Naive thymus-derived CD4-positive, alpha-beta T cell (primary cell): ENCODE measurements at regions not wholly inside any gene's neighbourhood (a gene's known extent, or its start where the extent isn't known, plus 50 kb on each side); places are given as distances from the start of the nearest gene placed in this dataset.
"Not testable (repeated sequence)": the region's sequence is repeated elsewhere in the genome, so short reads cannot be mapped to it uniquely, and the experiment has no call there.

ENCODE experiments used
- ATAC-seq: fragments of 150-1000 bp; cut with Tn5 transposase; 2 replicates; pipeline ENCODE4 v1.10.0; 2021; ENCODE audit warnings: mild to moderate bottlenecking, moderate library complexity
- CTCF ChIA-PET: fragments of 350-600 bp; sonication (Branson Sonifier 250); formaldehyde crosslinking; loops from one replicate; lab custom pipeline; 2021; ENCODE audit warnings: antibody characterized with exemption; lab: Charles Lee
- POLR2A ChIA-PET: fragments of 350-600 bp; sonication (Branson Sonifier 250); formaldehyde crosslinking; loops from one replicate; lab custom pipeline; 2021; ENCODE audit warnings: antibody characterized with exemption, inconsistent platforms; lab: Charles Lee
- DNase-seq, 9 donors: peaks; one replicate each; pipeline versions ENCODE4 v3.0.0 to v3.0.0-alpha.2; 2020 to 2022; ENCODE audit warnings: mixed read lengths in 1 of 9
- H3K27ac ChIP-seq: one replicate; pipeline ENCODE4 v1.7.0; 2013; ENCODE audit warnings: mild to moderate bottlenecking, low read depth, low read length, moderate library complexity
- H3K27me3 ChIP-seq, 2 donors: one replicate each; pipeline ENCODE4 v1.7.0; 2013; ENCODE audit warnings: low read length in 2 of 2, mild to moderate bottlenecking in 2 of 2, moderate library complexity in 2 of 2; ENCODE audit not compliant: control insufficient read depth in 2 of 2, insufficient read depth in 2 of 2
- H3K36me3 ChIP-seq, 3 experiments: 1 replicate in 2 of 3; 2 replicates in 1 of 3; pipeline ENCODE4 v1.7.0; 2013; ENCODE audit warnings: low read length in 3 of 3, mild to moderate bottlenecking in 3 of 3, moderate library complexity in 1 of 3; ENCODE audit not compliant: insufficient read depth in 3 of 3, control insufficient read depth in 2 of 3
- H3K4me1 ChIP-seq, 2 donors: one replicate each; pipeline ENCODE4 v1.7.0; 2013; ENCODE audit warnings: low read length in 2 of 2, mild to moderate bottlenecking in 2 of 2, moderate library complexity in 1 of 2; ENCODE audit not compliant: control insufficient read depth in 2 of 2, insufficient read depth in 2 of 2
- H3K4me3 ChIP-seq: 2 replicates; pipeline ENCODE4 v1.7.0; 2013; ENCODE audit warnings: mild to moderate bottlenecking, low read length
- H3K9me3 ChIP-seq, 3 experiments: 1 replicate in 2 of 3; 2 replicates in 1 of 3; pipeline ENCODE4 v1.7.0; 2013; ENCODE audit warnings: low read length in 3 of 3; ENCODE audit not compliant: control insufficient read depth in 2 of 3
- H3K27ac Mint-ChIP-seq, 9 donors: one replicate each; pipeline ENCODE4 v1.8.0; 2020 to 2022; ENCODE audit warnings: mixed read lengths in 9 of 9, mild to moderate bottlenecking in 8 of 9, moderate library complexity in 5 of 9, inconsistent platforms in 2 of 9
- H3K27me3 Mint-ChIP-seq, 5 donors: one replicate each; pipeline ENCODE4 v1.8.0; 2021 to 2022; ENCODE audit warnings: mixed read lengths in 5 of 5, mild to moderate bottlenecking in 1 of 5
- H3K36me3 Mint-ChIP-seq, 5 donors: one replicate each; pipeline ENCODE4 v1.8.0; 2020 to 2022; ENCODE audit warnings: mixed read lengths in 5 of 5, mild to moderate bottlenecking in 3 of 5, inconsistent platforms in 1 of 5
- H3K4me1 Mint-ChIP-seq, 7 donors: one replicate each; pipeline ENCODE4 v1.8.0; 2020 to 2022; ENCODE audit warnings: mixed read lengths in 7 of 7, mild to moderate bottlenecking in 3 of 7, inconsistent platforms in 1 of 7
- H3K4me3 Mint-ChIP-seq, 10 donors: one replicate each; pipeline ENCODE4 v1.8.0; 2020 to 2022; ENCODE audit warnings: mild to moderate bottlenecking in 10 of 10, mixed read lengths in 10 of 10, moderate library complexity in 6 of 10, inconsistent platforms in 2 of 10
- H3K9me3 Mint-ChIP-seq, 11 donors: one replicate each; pipeline ENCODE4 v1.8.0; 2020 to 2022; ENCODE audit warnings: mixed read lengths in 11 of 11, mild to moderate bottlenecking in 4 of 11, inconsistent platforms in 1 of 11, moderate library complexity in 1 of 11
- intact Hi-C, 2 donors: fragments of 100-400 bp; cut with micrococcal nuclease; formaldehyde crosslinking; loops; one replicate each; pipeline ENCODE4 v1.15.1; 2023

- Mint-ChIP-seq H3K36me3 (peaks cover 0 to 5% (median 0%) of the 10 kb centered on the region in 5 donors), H3K27ac (no peak overlapping the region), H3K9me3 (peaks cover 1 to 22% (median 4%) of the 10 kb centered on the region in 11 donors), H3K4me1 (no peaks in the 10 kb centered on the region), H3K27me3 (no peaks in the 10 kb centered on the region), H3K4me3 (no peak overlapping the region)
- ChIA-PET CTCF (no interaction called here), POLR2A (no interaction called here)
- Histone ChIP-seq H3K9me3 (no peaks in the 10 kb centered on the region), H3K27me3 (no peaks in the 10 kb centered on the region), H3K36me3 (no peaks in the 10 kb centered on the region), H3K27ac (no peak overlapping the region), H3K4me3 (no peak overlapping the region), H3K4me1 (no peaks in the 10 kb centered on the region)
- ATAC-seq (no peak), DNase-seq (no peak)
- intact Hi-C loops: no loop called here
These were observed 484.6 kb upstream of the TLE4 start for GRCh38 chr9:79087133-79087532.

DNA sequence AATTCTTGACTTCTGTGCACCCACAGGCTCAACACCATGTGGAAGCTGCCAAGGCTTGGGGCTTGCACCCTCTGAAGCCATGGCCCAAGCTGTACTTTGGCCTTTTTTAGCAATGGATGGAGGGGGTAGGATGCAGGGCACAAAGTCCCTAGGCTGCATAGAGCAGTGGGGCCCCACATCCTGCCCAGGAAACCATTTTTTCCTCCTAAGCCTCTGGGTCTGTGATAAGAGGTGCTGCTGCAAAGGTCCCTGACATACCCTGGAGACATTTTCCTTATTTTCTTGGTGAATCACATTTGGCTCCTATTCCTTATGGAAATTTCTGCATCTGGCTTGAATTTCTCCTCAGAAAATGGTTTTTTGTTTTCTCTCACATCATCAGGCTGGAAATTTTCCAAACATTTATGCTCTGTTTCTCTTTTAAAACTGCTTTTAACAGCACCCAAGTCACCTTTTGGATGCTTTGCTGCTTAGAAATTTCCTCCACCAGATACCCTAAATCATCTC, 482.7 kb upstream of the TLE4 start:
- Histone ChIP-seq H3K9me3 (no peaks in the 10 kb centered on the region), H3K27ac (no peak overlapping the region), H3K4me1 (no peaks in the 10 kb centered on the region), H3K4me3 (no peak overlapping the region), H3K36me3 (no peaks in the 10 kb centered on the region), H3K27me3 (no peaks in the 10 kb centered on the region)
- ATAC-seq: no peak
- Mint-ChIP-seq H3K9me3 (peaks cover 1 to 22% (median 4%) of the 10 kb centered on the region in 11 donors), H3K27ac (no peak overlapping the region), H3K4me3 (no peak overlapping the region), H3K27me3 (no peaks in the 10 kb centered on the region), H3K4me1 (no peaks in the 10 kb centered on the region), H3K36me3 (peaks cover 0 to 5% (median 0%) of the 10 kb centered on the region in 5 donors)
- no peak for DNase-seq
- ChIA-PET CTCF (no interaction called here), POLR2A (no interaction called here)
- intact Hi-C loops: no loop called here

DNA sequence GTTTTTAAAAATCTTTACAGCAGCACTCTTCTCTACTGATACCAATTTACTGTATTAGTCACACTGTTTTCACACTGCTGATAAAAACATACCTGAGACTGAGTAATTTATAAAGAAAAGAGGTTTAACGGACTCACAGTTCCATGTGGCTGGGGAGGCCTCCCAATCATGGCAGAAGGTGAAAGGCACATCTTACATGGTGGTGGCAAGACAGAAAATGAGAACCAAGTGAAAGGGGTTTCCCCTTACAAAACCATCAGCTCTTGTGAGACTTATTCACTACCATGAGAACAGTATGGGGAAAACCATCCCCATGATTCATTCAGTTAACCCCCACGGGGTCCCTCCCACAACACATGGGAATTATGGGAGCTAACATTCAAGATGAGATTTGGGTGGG, 481.9 kb upstream of the TLE4 start:
- H3K36me3 Mint-ChIP-seq, H3K27ac Mint-ChIP-seq, H3K4me1 Mint-ChIP-seq, POLR2A ChIA-PET, DNase-seq, H3K27me3 ChIP-seq, ATAC-seq, H3K27ac ChIP-seq, H3K4me3 ChIP-seq, H3K9me3 ChIP-seq, H3K4me3 Mint-ChIP-seq, H3K36me3 ChIP-seq, H3K4me1 ChIP-seq, CTCF ChIA-PET, H3K27me3 Mint-ChIP-seq, intact Hi-C loops: not testable (repeated sequence)
- H3K9me3 Mint-ChIP-seq: peaks cover under 1 to 22% (median 4%) of the 10 kb centered on the region in 11 donors

DNA sequence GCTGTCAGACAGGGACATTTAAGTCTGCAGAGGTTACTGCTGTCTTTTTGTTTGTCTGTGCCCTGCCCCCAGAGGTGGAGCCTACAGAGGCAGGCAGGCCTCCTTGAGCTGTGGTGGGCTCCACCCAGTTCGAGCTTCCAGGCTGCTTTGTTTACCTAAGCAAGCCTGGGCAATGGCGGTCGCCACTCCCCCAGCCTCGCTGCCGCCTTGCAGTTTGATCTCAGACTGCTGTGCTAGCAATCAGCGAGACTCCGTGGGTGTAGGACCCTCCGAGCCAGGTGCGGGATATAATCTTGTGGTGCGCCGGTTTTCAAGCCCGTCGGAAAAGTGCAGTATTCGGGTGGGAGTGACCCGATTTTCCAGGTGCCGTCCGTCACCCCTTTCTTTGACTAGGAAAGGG, 468.5 kb upstream of the TLE4 start:
- H3K4me3 Mint-ChIP-seq, CTCF ChIA-PET, H3K9me3 ChIP-seq, H3K4me1 Mint-ChIP-seq, ATAC-seq, H3K27ac Mint-ChIP-seq, H3K36me3 ChIP-seq, H3K36me3 Mint-ChIP-seq, H3K27ac ChIP-seq, H3K4me3 ChIP-seq, H3K27me3 Mint-ChIP-seq, H3K4me1 ChIP-seq, DNase-seq, intact Hi-C loops, H3K27me3 ChIP-seq, POLR2A ChIA-PET: not testable (repeated sequence)
- H3K9me3 Mint-ChIP-seq: peaks cover 0 to 15% (median 4%) of the 10 kb centered on the region in 11 donors

GRCh38 chr9:79104216-79104615, 467.5 kb upstream of the TLE4 start:
- Mint-ChIP-seq H3K4me3 (no peak overlapping the region), H3K36me3 (no peaks in the 10 kb centered on the region), H3K27me3 (no peaks in the 10 kb centered on the region), H3K4me1 (no peaks in the 10 kb centered on the region), H3K9me3 (peaks cover 0 to 22% (median 7%) of the 10 kb centered on the region in 11 donors), H3K27ac (no peak overlapping the region)
- Histone ChIP-seq H3K9me3 (no peaks in the 10 kb centered on the region), H3K4me1 (no peaks in the 10 kb centered on the region), H3K4me3 (no peak overlapping the region), H3K36me3 (no peaks in the 10 kb centered on the region), H3K27me3 (no peaks in the 10 kb centered on the region), H3K27ac (no peak overlapping the region)
- intact Hi-C loops: no loop called here
- CTCF ChIA-PET: no interaction called here
- ATAC-seq (no peak), DNase-seq (no peak)
- POLR2A ChIA-PET: no interaction called here

- CTCF ChIA-PET: no interaction called here
- intact Hi-C loops: no loop called here
- H3K4me1 ChIP-seq: no peaks in the 10 kb centered on the region
- Mint-ChIP-seq H3K27ac (no peak overlapping the region), H3K9me3 (peaks cover 0 to 27% (median 9%) of the 10 kb centered on the region in 11 donors), H3K4me1 (no peaks in the 10 kb centered on the region), H3K4me3 (no peak overlapping the region), H3K36me3 (no peaks in the 10 kb centered on the region), H3K27me3 (no peaks in the 10 kb centered on the region)
- H3K4me3 ChIP-seq: no peak overlapping the region
- no peaks in the 10 kb centered on the region for H3K27me3 ChIP-seq
- no peaks in the 10 kb centered on the region for H3K9me3 ChIP-seq
- H3K27ac ChIP-seq: no peak overlapping the region
- no peak for ATAC-seq
- no peak for DNase-seq
- H3K36me3 ChIP-seq: no peaks in the 10 kb centered on the region
- POLR2A ChIA-PET: no interaction called here
These were observed 466.8 kb upstream of the TLE4 start for GRCh38 chr9:79104951-79105350.

DNA sequence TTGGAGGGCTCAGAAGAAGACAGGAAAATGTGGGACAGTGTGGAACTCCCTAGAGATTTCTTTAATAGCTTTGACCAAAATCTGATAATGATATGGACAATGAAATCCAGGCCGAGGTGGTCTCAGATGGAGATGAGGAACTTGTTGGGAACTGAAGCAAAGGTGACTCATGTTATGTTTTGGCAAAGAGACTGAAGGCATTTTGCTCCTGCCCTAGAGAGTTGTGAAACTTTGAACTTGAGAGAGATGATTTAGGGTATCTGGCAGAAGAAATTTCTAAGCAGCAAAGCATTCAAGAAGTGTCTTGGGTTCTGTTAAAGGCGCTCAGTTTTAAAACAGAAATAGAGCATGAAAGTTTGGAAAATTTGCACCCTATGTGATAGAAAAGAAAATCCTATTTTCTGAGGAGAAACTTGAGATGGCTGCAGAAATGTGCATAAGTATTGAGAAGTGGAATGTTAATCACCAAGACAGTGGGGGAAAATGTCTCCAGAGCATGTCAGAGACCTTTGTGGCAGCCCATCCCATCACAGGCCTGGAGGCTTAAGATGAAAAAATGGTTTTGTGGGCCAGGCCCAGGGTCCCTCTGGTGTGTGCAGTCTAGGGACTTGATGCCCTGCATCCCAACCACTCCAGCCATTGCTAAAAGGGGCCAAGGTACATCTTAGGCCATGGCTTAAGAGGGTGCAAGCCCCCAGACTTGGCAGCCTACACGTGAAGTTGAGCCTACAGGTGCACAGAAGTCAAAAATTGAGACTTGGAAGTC, 463.7 kb upstream of the TLE4 start:
- no peak for ATAC-seq
- Mint-ChIP-seq H3K36me3 (no peaks in the 10 kb centered on the region), H3K27me3 (no peaks in the 10 kb centered on the region)

More for the DNA sequence above, 463.7 kb upstream of the TLE4 start:
- H3K27ac ChIP-seq: no peak overlapping the region
- H3K4me3 ChIP-seq: no peak overlapping the region
- Mint-ChIP-seq H3K4me1 (no peaks in the 10 kb centered on the region), H3K4me3 (no peak overlapping the region), H3K9me3 (peaks cover 0 to 27% (median 7%) of the 10 kb centered on the region in 11 donors), H3K27ac (no peak overlapping the region)
- no peaks in the 10 kb centered on the region for H3K27me3 ChIP-seq
- intact Hi-C loops: no loop called here
- DNase-seq: no peak
- H3K36me3 ChIP-seq: no peaks in the 10 kb centered on the region
- H3K4me1 ChIP-seq: no peaks in the 10 kb centered on the region
- no peaks in the 10 kb centered on the region for H3K9me3 ChIP-seq
- CTCF ChIA-PET: no interaction called here
- POLR2A ChIA-PET: no interaction called here
